NCI-H2196 treated with DMSO at 0.1 percent for 48 hours (cell line): ENCODE measurements at regions not wholly inside any gene's neighbourhood (a gene's known extent, or its start where the extent isn't known, plus 50 kb on each side); places are given as distances from the start of the nearest gene placed in this dataset.
A peak's percentile ranks its signal among the peaks of the same experiment; 100 is the strongest.
"Not testable (repeated sequence)": the region's sequence is repeated elsewhere in the genome, so short reads cannot be mapped to it uniquely, and the experiment has no call there.

Experiments used
- DNase-seq: peaks from one replicate; lab custom pipeline; 2025; ENCODE audit not compliant: unreplicated experiment; lab: John Stamatoyannopoulos, UW

GRCh38 chr12:97711392-97711791 lies 248.8 kb downstream of the RMST start:
- no peak for DNase-seq

GRCh38 chr12:97713270-97713669 lies 250.7 kb downstream of the RMST start:
- DNase-seq: no peak

- DNase-seq: no peak
These were observed 251.5 kb downstream of the RMST start for GRCh38 chr12:97714107-97714563.

GRCh38 chr12:97716356-97716755 lies 253.8 kb downstream of the RMST start:
- DNase-seq: no peak

DNA sequence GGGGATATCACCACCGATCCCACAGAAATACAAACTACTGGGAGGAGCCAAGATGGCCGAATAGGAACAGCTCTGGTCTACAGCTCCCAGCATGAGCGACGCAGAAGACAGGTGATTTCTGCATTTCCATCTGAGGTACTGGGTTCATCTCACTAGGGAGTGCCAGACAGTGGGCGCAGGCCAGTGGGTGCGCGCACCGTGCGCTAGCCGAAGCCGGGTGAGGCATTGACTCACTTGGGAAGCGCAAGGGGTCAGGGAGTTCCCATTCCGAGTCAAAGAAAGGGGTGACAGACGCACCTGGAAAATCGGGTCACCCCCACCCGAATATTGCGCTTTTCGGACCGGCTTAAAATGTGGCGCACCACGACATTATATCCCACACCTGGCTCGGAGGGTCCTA lies 261.2 kb downstream of the RMST start:
- not testable (repeated sequence) for DNase-seq

- DNase-seq: no peak
These were observed 282.9 kb downstream of the RMST start for GRCh38 chr12:97745406-97746101.

DNA sequence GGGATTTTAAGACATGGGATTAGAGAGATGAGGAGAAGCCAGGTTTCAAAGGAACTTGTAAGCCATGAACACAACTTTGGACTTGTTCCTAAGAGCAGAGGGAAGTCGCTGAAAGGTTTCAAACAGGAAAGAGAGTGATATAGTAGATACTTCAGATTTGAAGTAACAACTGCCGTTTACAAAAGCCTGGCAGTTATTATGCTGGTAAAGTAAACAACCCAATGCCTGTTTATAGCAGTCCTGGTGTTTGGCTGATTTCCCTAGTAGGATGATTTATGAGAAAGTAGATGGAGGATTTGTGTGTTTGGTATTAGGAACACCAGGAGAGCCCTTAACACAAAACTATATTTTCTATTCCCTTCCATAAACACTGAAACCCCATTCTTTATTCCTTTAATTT lies 285.7 kb downstream of the RMST start:
- peak; percentile 53 for DNase-seq

DNA sequence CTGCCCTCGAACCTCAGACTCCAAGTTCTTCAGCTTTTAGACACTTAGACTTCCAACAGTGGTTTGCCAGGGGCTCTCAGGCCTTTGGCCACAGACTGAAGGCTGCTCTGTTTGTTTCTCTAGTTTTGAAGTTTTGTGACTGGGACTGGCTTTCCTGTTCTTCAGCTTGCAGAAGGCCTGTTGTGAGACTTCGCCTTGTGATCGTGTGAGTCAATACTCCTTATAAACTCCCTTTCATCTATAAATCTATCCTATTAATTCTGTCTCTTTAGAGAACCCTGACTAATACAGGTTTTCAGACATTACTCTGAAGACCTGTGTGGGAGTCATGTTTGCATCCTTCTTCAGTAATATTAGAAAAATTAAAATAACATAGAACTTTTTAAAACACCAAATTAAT lies 289.1 kb downstream of the RMST start:
- no peak for DNase-seq

DNA sequence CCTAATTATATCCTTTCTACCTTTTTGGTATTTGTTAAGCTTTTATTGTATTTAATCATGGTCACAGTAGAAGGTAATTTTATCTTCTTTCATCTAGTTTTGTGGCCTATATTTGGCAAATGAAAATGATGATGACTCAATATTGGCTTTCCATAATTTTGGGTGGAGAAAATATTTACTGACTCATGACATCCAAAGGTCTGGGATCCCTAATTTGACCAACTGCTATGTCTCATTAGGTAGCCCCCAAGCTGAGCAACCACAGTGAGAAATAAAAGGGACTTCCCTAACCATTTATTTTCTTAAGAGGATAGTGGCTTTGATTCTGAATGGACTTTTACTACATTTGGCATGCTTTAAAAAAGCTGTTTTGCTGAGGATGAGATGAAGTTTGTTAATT lies 289.5 kb downstream of the RMST start:
- peak; percentile 37 for DNase-seq

GRCh38 chr12:97753332-97753731 lies 290.7 kb downstream of the RMST start:
- no peak for DNase-seq

DNA sequence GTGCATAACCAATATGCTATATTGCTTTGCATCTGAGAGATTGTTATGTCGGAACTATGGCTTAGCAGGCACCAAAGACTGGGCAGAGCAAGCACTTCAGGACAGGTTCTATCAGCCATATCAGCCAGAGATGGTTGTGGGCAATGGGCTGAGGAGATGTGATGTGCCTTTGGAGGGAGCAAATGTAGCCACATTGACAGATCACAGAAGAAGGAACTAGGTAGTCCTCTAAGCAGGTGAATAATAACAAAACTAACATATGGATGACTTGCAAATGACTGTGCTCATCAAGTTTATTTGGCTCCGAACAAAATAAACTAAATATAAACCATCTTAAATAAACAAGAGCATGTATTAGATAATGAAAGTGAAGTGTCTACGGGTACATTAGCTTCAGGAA lies 291.7 kb downstream of the RMST start:
- no peak for DNase-seq

- DNase-seq: no peak
These were observed 293.6 kb downstream of the RMST start for GRCh38 chr12:97756066-97756666.

- DNase-seq: no peak
These were observed 294.1 kb downstream of the RMST start for GRCh38 chr12:97756741-97757140.

- DNase-seq: no peak
These were observed 295.0 kb downstream of the RMST start for GRCh38 chr12:97757481-97758193.

DNA sequence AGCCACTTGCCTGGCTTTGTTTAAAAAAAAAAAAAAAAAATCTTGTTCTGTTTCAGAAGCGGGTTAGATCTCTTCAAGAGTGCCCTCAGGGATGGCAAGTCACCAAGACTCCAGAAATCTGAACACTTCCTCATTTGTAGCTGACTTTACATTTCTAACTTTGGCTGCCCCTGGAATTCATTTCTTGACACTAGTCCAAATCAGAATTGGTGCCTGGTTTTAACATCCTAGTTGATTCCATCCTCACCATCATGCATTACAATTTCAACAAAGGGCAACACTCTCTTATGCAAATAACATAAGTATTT lies 295.5 kb downstream of the RMST start:
- DNase-seq: no peak

DNA sequence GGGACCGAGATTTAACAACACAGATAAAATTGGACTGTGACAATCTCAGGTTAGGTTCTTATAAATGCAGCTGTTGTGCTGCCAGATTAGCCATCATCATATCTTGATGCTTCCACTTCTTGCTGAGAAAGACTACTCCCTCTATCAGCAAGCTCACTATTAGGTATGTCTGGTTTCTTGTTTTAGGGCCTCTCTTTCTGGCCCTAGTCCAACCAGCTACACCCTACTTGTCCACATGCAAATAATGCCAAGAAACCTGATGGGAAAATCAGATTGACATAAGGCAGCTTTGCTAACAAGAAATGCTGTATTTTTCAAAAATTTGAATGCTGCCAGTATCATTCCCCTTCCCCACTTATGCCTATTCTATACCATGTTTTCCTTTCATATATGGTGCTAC lies 296.0 kb downstream of the RMST start:
- no peak for DNase-seq

GRCh38 chr12:97760601-97761000 lies 298.0 kb downstream of the RMST start:
- no peak for DNase-seq

GRCh38 chr12:97763113-97763512 lies 300.5 kb downstream of the RMST start:
- no peak for DNase-seq

DNA sequence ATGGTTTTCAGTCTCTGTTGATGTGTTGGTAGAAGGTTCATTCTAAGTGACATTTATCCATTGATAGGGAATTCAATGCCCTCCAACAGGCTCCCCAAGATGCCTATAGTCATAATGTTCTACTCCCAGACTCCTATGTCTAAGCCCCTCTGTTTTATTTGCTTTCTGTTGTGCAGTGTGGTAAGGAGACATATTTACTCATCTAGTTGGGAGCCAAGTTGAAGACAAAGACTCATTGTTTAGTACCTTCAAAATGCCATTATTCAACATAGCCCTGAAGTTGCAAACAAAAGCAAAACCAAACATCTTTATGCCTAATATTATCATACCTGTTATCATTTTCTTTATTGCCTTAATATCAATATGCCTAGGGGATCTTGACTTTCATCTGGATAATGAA lies 302.1 kb downstream of the RMST start:
- no peak for DNase-seq

- DNase-seq: no peak
These were observed 304.7 kb downstream of the RMST start for GRCh38 chr12:97767347-97767746.

GRCh38 chr12:97778111-97778510 lies 315.5 kb downstream of the RMST start:
- no peak for DNase-seq

DNA sequence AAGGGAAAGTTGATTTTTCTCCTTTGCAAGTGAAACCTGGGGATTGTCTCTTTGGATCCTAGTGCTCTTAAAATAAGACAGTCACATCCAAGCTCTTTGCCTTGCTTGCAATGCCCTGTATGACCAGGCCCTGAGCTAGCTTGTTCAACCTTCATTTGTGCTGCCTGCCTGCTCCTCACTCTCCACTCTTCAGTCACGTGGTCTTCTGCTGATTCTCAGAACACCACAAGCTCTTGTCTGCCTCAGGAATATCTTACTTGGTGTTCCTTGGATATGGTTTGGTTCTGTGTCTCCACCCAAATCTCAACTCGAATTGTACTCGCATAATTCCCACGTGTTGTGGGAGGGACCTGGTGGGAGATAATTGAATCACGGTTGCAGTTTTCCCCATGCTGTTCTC lies 318.7 kb downstream of the RMST start:
- no peak for DNase-seq
